HUES48 (cell line): ENCODE measurements at regions not wholly inside any gene's neighbourhood (a gene's known extent, or its start where the extent isn't known, plus 50 kb on each side); places are given as distances from the start of the nearest gene placed in this dataset.

Experiments
- H3K27ac ChIP-seq: one replicate; pipeline ENCODE4 v1.7.0; 2013; ENCODE audit warnings: low read depth, low read length, inconsistent platforms
- H3K27me3 ChIP-seq: 2 replicates; pipeline ENCODE4 v1.6.1; 2013; ENCODE audit warnings: mild to moderate bottlenecking, low read length; ENCODE audit not compliant: control insufficient read depth, insufficient read depth
- H3K36me3 ChIP-seq: 2 replicates; pipeline ENCODE4 v1.6.1; 2013; ENCODE audit warnings: low read length; ENCODE audit not compliant: control insufficient read depth, insufficient read depth
- H3K4me1 ChIP-seq: 2 replicates; pipeline ENCODE4 v1.6.1; 2013; ENCODE audit warnings: mild to moderate bottlenecking, low read length; ENCODE audit not compliant: control insufficient read depth, insufficient read depth
- H3K4me3 ChIP-seq: 2 replicates; pipeline ENCODE4 v1.5.1; 2013; ENCODE audit warnings: mild to moderate bottlenecking, low read depth, low read length
- H3K9ac ChIP-seq: 2 replicates; pipeline ENCODE4 v1.6.1; 2013; ENCODE audit warnings: mild to moderate bottlenecking, low read depth, low read length, moderate library complexity
- H3K9me3 ChIP-seq: 2 replicates; pipeline ENCODE4 v1.6.1; 2013; ENCODE audit warnings: low read length; ENCODE audit not compliant: control insufficient read depth, insufficient read depth

DNA sequence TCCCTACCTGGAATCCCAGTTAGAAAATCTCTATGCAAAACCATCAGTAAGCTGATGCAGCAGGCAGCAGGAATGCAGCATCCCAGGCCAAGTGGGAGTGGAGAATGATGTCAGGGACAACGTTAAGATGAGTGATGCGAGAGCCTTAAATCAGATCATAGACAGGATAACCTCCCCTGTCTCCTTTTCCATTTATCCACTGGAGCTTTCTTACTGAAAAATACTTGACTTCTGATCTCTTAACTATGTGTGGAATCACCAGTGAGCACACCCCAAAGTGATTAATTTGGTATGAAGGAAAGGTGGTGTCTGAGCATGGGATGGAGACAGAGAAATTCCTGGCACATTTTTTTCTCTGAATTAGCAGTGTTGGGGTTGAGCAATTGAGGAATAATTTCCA, 98.0 kb downstream of the RND3 start:
- Histone ChIP-seq H3K36me3 (no peaks in the 10 kb centered on the region), H3K9ac (no peak overlapping the region), H3K4me3 (no peak overlapping the region), H3K9me3 (0 out of 2 replicates have a peak, but pooled peaks cover 7% of the 10 kb centered on the region), H3K4me1 (no peaks in the 10 kb centered on the region), H3K27me3 (no peaks in the 10 kb centered on the region), H3K27ac (no peak overlapping the region)

DNA sequence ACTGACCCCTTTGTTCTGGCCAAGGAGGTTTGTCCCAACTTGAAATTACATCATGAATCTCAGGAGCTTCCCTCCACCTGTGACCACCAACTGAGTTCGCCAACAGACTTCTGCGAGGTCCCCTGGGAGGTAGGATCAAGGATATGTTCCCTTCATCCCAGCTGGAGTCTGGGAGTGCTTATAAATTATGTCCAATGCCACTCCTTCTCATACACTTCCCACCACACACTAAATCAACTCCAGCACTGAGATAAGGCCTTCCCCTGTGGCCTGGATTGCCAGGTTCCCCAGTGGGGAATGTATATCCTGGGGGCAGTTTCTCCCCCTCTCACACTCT, 99.2 kb downstream of the RND3 start:
- no peaks in the 10 kb centered on the region for H3K36me3 ChIP-seq
- no peak overlapping the region for H3K9ac ChIP-seq
- 0 out of 2 replicates have a peak, but pooled peaks cover 7% of the 10 kb centered on the region for H3K9me3 ChIP-seq
- H3K27me3 ChIP-seq, result no peaks in the 10 kb centered on the region
- H3K4me1 ChIP-seq, result no peaks in the 10 kb centered on the region
- no peak overlapping the region for H3K27ac ChIP-seq
- H3K4me3 ChIP-seq, result no peak overlapping the region

DNA sequence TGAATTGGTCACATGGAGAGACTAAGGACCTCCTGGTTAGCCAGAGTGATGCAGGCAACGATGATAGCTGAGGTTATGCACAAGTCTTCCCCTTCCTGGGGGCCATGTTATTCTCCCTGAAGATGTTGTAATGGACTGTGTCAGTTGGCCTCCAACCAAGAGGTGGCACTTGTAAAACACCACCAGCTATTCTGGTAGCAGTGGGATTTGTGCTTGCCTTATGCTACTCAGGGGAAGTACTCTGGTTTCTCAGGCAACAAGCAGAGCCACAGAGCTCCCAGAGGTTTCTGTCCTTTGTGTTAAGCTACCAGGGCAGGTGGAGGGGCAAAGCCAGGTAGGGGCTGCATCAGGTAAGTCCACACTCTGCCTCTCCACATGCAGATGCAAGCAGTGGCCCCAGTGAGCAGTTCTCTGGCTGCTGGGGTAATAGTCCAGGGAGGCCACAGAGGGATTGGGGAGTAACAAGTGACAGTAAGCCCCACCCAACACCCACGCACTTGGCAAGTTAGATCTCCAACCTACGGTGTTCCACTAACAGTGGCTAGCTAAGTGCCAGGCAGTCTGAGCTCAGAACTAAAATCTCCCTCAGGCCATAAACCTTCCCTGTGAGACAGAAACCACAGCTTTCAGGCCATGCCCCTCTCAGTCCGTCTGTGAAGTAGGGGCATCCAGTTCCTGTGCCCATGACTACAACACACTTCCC, 99.7 kb downstream of the RND3 start:
- Histone ChIP-seq H3K4me3 (no peak overlapping the region), H3K4me1 (no peaks in the 10 kb centered on the region), H3K36me3 (no peaks in the 10 kb centered on the region), H3K9me3 (0 out of 2 replicates have a peak, but pooled peaks cover 7% of the 10 kb centered on the region), H3K27me3 (no peaks in the 10 kb centered on the region), H3K27ac (no peak overlapping the region), H3K9ac (no peak overlapping the region)

DNA sequence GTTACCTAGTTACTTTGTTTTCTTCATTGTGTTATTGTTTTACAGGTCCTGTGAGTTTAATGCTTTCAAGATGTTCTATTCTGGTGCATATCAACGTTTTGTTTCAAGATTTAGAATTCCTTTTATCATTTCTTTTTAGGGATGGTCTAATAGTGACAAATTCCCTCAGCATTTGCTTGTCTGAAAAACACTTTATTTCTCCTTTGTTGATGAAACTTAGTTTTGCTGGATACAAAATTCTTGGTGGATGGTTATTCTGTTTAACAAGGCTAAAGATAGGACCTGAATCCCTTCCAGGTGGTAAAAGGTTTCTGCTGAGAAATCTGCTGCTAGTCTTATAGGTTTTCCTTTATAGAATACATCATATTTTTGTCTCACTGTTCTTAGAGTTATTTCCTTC, 102.3 kb downstream of the RND3 start:
- Histone ChIP-seq H3K9me3 (0 out of 2 replicates have a peak, but pooled peaks cover 7% of the 10 kb centered on the region), H3K27me3 (no peaks in the 10 kb centered on the region), H3K36me3 (no peaks in the 10 kb centered on the region)

DNA sequence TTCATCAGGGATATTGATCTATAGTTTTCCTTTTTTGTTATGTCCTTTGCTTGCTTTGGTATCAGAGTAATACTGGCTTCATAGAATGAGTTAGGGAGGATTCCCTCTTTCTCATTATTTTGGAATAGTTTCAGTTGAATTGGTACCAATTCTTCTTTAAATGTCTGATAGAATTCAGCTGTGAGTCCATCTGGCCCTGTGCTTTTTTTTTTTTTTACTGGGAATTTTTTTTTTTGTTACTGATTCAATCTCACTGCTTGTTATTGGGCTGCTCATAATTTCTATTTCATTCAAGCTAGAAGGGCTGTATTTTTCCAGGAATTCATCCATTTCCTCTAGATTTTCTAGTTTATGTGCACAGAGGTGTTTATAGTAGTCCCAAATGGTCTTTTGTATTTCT, 103.9 kb downstream of the RND3 start:
- Histone ChIP-seq H3K27ac (no peak overlapping the region), H3K9ac (no peak overlapping the region), H3K4me3 (no peak overlapping the region), H3K4me1 (no peaks in the 10 kb centered on the region), H3K9me3 (0 out of 2 replicates have a peak, but pooled peaks cover 7% of the 10 kb centered on the region), H3K27me3 (no peaks in the 10 kb centered on the region), H3K36me3 (no peaks in the 10 kb centered on the region)

More for the DNA sequence above, 102.3 kb downstream of the RND3 start:
- Histone ChIP-seq H3K27ac (no peak overlapping the region), H3K4me1 (no peaks in the 10 kb centered on the region), H3K4me3 (no peak overlapping the region), H3K9ac (no peak overlapping the region)

DNA sequence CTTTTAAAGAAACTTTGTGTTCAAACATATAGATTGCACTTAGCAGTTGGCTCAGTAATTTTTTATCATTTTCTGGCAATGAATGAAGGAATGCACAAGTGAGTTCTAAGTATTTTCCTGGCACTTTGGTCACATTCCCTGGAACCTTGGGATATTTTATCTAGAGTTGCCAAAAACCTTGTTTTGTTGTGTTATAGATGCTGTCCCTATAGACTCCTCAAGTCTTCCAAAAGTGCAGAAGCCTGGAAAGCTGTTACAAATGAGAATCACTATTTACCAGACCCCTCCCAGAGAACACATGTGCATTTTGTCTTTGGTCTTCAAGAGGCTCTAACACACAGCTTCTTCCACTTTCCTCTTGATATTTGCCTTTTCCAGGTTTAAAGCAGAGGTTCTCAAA, 108.3 kb downstream of the RND3 start:
- H3K27ac ChIP-seq, result no peak overlapping the region
- no peak overlapping the region for H3K4me3 ChIP-seq
- H3K9ac ChIP-seq, result no peak overlapping the region
- H3K27me3 ChIP-seq, result no peaks in the 10 kb centered on the region
- no peaks in the 10 kb centered on the region for H3K9me3 ChIP-seq
- no peaks in the 10 kb centered on the region; the same call in 1 of the 2 replicates for H3K4me1 ChIP-seq
- no peaks in the 10 kb centered on the region for H3K36me3 ChIP-seq

DNA sequence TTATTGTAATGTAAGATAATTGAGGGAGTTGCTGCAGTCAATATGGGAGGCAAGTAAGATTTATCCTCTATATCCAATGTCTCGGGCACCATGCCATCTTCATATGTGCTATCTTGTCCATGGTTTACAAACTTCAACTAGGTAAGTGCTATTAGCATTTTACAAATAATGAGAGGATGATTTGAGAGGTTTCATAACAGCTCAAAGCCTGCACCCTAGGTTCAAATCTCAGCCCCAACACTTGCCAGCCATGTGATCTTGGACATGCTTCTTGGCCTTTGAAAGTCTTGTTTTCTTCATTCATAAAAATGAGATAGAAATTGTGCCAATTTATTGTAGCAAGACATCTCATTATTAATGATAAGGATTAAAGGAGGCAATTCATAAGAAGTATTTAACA, 108.8 kb downstream of the RND3 start:
- Histone ChIP-seq H3K36me3 (no peaks in the 10 kb centered on the region), H3K9me3 (no peaks in the 10 kb centered on the region), H3K4me3 (no peak overlapping the region), H3K27me3 (no peaks in the 10 kb centered on the region), H3K9ac (no peak overlapping the region), H3K4me1 (no peaks in the 10 kb centered on the region; the same call in 1 of the 2 replicates), H3K27ac (no peak overlapping the region)

DNA sequence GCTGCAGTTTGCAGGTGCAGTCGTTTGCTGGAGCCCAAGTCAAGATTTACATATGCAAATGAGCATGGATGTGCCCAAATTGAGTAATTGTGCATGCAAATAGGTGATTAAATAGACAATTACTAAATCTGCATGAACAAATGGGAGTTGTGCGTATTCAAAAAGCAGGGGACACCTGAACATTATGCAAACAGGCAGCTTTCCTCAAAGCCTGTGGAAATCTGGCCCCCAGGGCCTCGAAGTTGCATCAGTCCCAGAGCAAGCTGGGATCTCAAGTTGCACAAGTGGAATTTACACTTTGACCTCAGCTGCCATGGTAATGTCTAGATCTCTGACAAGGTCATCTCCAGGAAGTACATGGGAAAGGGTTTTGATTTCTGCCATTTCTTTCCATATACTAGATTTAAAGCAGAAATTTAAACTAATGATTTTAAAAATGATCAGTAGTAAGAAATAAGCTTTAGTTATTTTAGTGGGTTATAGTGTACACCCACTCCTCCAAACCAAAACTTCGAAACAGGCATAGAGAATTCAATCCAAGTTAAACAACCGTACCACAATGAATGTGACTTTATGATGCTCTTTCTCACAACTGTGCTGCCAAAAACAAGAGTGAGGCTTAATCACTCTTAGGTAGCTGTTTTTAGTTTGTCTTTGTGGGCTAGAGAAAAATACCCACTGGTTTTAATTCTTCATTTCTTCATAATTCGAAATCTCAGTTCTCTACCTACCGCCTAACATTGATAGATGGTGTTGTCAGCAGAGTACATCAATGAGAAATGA, 110.7 kb downstream of the RND3 start:
- Histone ChIP-seq H3K27ac (no peak overlapping the region), H3K4me3 (no peak overlapping the region), H3K36me3 (no peaks in the 10 kb centered on the region), H3K9ac (no peak overlapping the region), H3K9me3 (no peaks in the 10 kb centered on the region; the same call in 1 of the 2 replicates), H3K4me1 (no peaks in the 10 kb centered on the region; the same call in 1 of the 2 replicates), H3K27me3 (no peaks in the 10 kb centered on the region)

DNA sequence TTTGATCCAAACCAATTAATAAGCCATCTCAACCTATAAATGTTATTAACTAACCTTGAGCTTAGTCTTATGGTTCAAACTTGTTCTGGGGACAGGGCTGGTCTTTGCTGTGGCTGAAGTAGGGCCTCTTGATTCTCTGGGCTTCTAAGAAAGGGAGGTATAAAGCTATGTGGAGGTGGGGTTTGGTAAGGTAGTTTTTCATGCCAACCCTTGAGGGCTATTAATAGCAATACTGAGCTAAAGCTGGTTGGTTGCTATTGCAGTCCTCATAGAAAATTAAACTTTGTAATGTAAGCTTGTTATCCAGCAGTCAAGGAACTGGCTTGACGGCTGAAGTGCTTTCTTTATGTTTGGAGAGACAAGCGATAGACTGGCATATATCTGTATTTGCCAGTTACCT, 112.1 kb downstream of the RND3 start:
- Histone ChIP-seq H3K4me3 (no peak overlapping the region), H3K36me3 (no peaks in the 10 kb centered on the region), H3K9me3 (no peaks in the 10 kb centered on the region; the same call in 1 of the 2 replicates), H3K27ac (no peak overlapping the region), H3K4me1 (no peaks in the 10 kb centered on the region; the same call in 1 of the 2 replicates), H3K9ac (no peak overlapping the region), H3K27me3 (no peaks in the 10 kb centered on the region)

DNA sequence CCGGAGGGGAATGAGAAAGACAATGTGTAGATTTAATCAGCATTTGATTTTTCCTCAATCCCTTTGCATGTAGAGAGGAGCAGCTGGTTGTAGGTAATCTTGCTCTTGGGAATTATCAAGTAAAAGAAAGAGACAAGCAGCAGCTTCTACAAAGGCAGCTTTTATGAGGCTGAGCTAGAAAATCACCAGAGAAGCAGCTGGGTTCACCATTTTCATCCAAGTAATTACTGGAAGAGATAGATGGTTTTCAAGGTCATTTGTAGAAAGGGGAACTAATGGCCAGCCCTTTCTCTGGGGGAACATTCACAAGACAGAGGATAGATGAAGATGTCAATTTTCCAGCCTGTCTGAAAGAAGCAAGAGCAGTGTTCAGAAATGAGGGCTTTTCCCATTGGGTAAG, 113.0 kb downstream of the RND3 start:
- H3K36me3 ChIP-seq, result no peaks in the 10 kb centered on the region
- no peak overlapping the region for H3K27ac ChIP-seq
- H3K27me3 ChIP-seq, result no peaks in the 10 kb centered on the region
- H3K4me1 ChIP-seq, result no peaks in the 10 kb centered on the region; the same call in 1 of the 2 replicates
- H3K9me3 ChIP-seq, result no peaks in the 10 kb centered on the region; the same call in 1 of the 2 replicates
- no peak overlapping the region for H3K9ac ChIP-seq
- H3K4me3 ChIP-seq, result no peak overlapping the region

DNA sequence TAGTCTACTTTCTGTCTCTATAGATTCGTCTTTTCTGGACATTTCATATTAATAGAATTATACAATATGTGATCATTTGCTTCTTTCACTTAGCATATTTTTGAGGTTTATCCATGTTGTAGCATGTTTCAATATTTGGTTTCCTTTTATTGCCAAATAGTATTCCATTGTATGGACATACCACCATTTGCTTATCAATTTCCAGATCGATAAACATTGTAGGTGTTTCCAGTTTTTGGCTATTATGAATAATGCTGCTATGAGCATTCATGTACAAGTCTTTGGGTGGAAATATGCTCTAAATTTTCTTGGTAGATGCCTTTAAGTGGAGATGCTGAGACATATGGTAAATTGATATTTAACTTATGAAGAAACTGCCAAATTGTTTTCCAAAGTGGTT, 114.1 kb downstream of the RND3 start:
- H3K9ac ChIP-seq, result no peak overlapping the region
- H3K9me3 ChIP-seq, result no peaks in the 10 kb centered on the region; the same call in 1 of the 2 replicates
- no peaks in the 10 kb centered on the region for H3K27me3 ChIP-seq
- no peak overlapping the region for H3K4me3 ChIP-seq
- H3K4me1 ChIP-seq, result no peaks in the 10 kb centered on the region; the same call in 1 of the 2 replicates
- no peaks in the 10 kb centered on the region for H3K36me3 ChIP-seq
- no peak overlapping the region for H3K27ac ChIP-seq
